GM18870 (cell line): ENCODE measurements at regions not wholly inside any gene's neighbourhood (a gene's known extent, or its start where the extent isn't known, plus 50 kb on each side); places are given as distances from the start of the nearest gene placed in this dataset.
A peak's percentile ranks its signal among the peaks of the same experiment; 100 is the strongest.

Experiments
- ATAC-seq: cut with Tn5 transposase; IDR thresholded peaks from one replicate; pipeline ENCODE4 v1.9.1; 2021; ENCODE audit warnings: moderate library complexity; ENCODE audit not compliant: unreplicated experiment

- no peak for ATAC-seq
Observed at GRCh38 chr12:76611533-76611932, 52.0 kb upstream of the OSBPL8 start.

DNA sequence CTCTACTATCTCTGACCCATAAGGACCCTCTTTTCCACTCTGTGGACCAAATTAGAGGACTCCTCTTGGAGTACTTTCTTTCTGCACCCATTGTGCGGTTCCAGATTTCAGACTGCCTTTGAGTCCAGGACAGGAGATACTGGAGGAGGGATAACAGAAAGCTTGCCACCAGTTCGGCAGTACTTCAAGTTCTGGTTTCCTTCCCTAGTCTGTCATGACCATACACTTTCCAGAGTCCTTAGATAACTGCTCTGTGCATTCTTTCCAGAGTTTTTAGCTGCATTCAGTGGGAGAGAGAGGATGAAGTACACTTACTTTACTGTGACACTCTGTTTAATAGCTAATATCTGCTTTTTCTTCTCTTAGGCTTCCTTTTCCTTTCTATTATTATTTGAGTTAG, 54.8 kb upstream of the OSBPL8 start:
- ATAC-seq = no peak

- no peak for ATAC-seq
Observed at GRCh38 chr12:76618031-76618430, 58.5 kb upstream of the OSBPL8 start.

DNA sequence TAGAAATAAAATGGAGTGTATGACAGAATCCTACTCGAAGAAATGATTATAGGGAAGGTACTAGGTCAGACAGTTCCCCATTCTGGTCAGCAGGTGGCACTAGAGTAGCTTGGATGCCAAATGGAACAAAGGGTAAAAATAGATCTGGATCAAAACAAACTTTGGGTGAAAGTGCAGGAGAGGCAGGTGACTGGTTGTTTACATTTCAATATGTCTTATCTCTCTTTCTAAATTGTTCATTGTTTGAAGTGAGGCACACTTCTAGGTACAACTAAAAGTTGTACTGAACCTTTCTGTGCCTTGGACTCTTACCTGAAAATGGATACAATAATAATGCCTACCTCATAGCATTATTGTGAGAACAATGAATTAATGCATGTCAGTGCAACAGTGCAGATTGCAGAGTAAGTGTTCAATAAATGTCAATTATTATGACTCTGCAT, 62.0 kb upstream of the OSBPL8 start:
- ATAC-seq = peak; percentile 71

GRCh38 chr12:76622351-76622750, 62.8 kb upstream of the OSBPL8 start:
- ATAC-seq = no peak

DNA sequence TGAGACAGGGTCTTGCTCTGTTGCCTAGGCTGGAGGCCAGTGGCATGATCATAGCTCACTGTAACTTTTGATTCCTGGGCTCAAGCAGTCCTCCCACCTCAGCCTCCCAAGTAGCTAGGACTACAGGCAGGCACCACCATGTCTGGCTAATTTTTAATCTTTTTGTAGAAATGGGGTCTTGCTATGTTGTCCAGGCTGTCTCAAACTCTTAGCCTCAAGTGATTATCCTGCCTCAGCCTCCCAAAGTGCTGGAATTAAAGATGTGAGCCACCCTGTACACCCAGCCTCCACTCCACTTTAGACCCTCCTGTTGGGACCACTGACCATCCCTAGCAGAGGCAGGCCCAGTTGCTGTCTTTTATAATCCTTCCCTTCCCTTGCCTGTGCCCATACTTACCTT, 63.3 kb upstream of the OSBPL8 start:
- no peak for ATAC-seq

GRCh38 chr12:76623931-76624330, 64.4 kb upstream of the OSBPL8 start:
- ATAC-seq = no peak

- ATAC-seq = no peak
Observed at GRCh38 chr12:76627346-76628135, 68.0 kb upstream of the OSBPL8 start.

GRCh38 chr12:76628745-76629144, 69.2 kb upstream of the OSBPL8 start:
- no peak for ATAC-seq

- ATAC-seq = no peak
Observed at GRCh38 chr12:76631741-76632140, 72.2 kb upstream of the OSBPL8 start.

DNA sequence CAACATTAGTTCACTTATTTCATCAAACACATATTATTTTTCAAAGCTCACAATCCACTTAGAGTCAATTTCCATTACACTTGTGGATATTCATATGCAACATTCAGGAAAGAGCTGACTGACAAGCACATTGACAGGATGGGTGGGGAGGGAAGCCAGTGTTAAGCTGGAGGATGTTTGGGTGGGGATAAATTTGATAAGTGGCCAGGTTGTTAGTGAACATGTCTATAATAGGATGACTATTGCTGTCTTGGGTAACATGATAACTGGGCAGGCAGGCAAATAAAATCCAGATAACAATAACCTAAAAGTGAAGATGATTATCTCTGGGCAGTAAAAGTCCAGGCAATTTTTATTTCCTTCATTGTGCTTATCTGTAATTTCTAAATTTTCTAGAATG, 73.8 kb upstream of the OSBPL8 start:
- ATAC-seq = no peak

- ATAC-seq = no peak
Observed at GRCh38 chr12:76634133-76634532, 74.6 kb upstream of the OSBPL8 start.

DNA sequence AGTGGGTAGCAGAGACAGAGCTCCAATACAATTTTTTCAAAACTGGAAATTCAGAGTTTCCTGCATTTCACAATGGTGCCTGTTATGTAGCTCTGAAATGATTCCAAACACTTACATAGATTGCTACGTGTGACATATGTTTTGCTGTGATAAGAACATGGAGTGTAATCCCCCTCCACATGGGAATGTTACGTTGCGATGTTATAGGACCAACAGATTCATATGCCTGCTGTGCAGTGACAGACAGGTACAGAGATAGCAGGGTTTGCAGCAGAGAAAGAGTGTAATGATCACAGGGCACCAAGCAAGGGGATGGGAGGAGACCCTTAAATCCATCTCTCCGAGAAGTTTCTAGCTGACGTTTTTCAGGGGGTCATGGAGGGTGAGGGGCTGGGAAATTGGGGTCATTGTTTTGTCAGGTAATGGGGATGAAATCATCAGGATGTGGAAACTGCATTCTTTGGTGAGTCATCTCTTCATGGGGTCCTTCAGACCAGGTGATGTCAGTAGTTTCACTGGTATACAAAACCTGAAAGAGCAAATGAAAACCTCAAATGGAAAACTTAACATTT, 76.6 kb upstream of the OSBPL8 start:
- no peak for ATAC-seq

GRCh38 chr12:76637807-76638206, 78.2 kb upstream of the OSBPL8 start:
- no peak for ATAC-seq

GRCh38 chr12:76639646-76640045, 80.1 kb upstream of the OSBPL8 start:
- no peak for ATAC-seq

- ATAC-seq = no peak
Observed at GRCh38 chr12:76641073-76641472, 81.5 kb upstream of the OSBPL8 start.

DNA sequence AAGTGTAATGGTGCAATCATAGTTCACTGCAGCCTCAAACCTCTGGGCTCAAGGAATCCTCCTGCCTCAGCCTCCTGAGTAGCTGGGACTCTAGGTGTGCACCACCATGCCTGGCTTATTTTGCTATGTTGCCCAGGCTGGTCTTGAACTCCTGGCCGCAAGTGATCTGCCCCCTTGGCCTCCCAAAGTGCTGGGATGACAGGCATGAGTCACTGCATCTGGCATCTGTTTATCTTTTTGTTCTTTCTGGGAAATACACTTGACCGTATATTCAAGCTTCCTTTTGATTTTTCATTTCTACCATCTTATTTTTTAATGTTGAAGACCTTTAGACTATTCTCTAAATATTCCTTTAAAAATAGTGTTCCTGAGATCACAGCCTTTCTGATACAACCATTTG, 82.4 kb upstream of the OSBPL8 start:
- no peak for ATAC-seq

GRCh38 chr12:76643438-76643837, 83.9 kb upstream of the OSBPL8 start:
- no peak for ATAC-seq

DNA sequence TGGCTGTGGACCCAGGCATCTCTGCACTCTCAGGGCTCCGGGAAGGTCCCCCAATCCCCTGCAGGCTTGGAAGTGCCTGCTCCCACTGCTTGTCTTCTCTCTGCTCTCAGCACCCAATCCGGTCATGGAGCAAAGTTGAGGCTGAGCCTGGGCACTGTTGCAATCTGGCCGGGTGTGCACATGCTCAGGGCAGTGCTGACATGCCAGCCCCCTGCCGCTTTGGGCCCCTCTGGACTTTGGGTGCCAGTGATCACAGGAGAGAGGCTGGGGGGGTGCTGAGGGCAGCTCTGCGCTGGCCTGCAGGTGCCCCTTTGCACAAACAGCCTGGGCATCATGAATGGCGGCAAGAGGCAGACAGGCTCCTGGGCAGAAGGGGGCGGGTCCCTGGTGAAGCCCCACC, 85.4 kb upstream of the OSBPL8 start:
- no peak for ATAC-seq

- no peak for ATAC-seq
Observed at GRCh38 chr12:76645934-76646333, 86.4 kb upstream of the OSBPL8 start.

DNA sequence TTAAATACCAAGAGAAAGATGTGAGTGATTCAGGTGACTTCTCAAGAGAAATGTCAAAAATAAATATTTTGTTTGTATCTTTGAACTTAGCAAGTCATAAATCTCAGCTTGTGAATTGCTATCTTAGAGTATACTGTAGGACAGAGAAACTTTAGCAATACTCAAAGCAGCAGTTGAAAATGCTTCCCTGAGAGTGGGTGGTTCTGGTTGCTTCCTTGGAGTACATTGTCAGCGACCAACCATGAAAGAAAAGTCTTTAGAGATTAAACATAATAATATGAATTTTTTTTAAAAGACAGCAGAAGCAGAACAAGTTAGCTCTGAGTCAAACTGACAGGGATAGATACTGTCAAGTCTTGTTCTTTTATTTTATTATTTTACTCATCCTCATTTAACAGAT, 86.8 kb upstream of the OSBPL8 start:
- no peak for ATAC-seq

DNA sequence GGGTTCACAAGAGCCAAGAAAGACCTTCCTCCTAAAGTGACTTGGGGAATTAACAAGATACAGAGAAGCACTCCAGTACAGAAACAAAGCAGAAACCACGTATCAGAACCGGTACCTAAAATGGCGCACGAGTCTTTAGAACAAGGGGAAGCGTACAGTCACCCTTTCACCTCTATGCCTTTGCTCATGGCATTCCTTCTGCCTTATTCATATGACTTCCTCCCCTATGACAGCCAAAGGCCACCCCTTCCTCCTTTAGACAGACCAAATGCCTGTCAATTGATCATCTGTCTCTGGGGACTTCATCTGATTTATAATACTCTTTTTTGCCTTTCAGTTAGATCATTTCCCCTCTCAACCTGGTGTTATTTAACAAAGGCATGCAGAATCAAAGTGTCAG, 89.5 kb upstream of the OSBPL8 start:
- ATAC-seq = no peak

DNA sequence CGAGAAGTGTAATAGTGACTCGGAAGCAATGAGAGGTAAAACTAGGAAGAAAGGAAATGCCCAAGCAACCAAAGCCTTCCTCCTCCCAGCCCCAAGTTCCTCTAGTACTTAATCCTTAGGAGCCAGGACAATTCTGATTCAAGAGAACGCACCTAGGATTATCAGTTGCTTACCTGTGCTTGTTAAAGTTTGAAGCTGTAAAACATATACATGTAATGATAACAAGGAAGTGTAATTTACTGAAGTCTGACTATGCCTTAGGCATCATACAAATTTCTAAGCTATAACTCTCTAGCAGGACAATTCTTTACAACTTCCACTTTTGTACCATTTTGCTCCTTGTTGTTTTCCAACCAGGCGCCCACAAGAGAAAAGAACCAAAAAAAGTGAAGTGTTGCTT, 92.8 kb upstream of the OSBPL8 start:
- ATAC-seq = no peak
